Erythroblast (primary cell): ENCODE measurements at regions not wholly inside any gene's neighbourhood (a gene's known extent, or its start where the extent isn't known, plus 50 kb on each side); places are given as distances from the start of the nearest gene placed in this dataset.

Experiments
- DNase-seq, 2 experiments: peaks; one replicate each; lab custom pipeline; 2025; lab: John Stamatoyannopoulos, UW
- GATA1 ChIP-seq: IDR thresholded peaks from 2 replicates; pipeline ENCODE4 v1.6.1; 2011; ENCODE audit warnings: low read depth, mild to moderate bottlenecking, control low read depth, low read length, moderate library complexity
- POLR2A ChIP-seq: IDR thresholded peaks from 2 replicates; pipeline ENCODE4 v1.6.1; 2011; ENCODE audit warnings: mild to moderate bottlenecking, low read length

GRCh38 chr15:95286352-95286880 lies 1044.1 kb upstream of the NR2F2 start:
- TF ChIP-seq GATA1, result no peak
- TF ChIP-seq POLR2A, result no peak
- DNase-seq, result no peak

DNA sequence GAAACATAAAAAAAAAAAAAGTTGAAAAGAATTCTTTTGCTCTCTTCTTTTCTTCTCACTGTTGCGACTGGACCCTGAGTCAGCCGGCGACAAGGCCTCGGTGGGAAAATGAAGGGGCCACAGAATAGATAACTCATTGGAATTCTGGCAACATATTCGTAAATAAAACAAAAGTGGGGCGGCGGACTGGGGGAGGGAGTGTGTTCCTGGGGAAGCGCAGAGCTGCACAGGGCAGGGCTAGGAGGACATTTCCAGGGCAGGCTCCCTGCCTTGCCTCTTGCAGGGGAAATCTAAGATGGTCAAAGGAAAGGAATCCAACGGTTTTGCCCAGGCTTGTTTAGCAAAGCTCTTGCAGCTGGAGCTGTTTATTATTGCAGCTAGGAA lies 1042.8 kb upstream of the NR2F2 start:
- no peak for TF ChIP-seq GATA1
- no peak for TF ChIP-seq POLR2A
- DNase-seq, result no peak

DNA sequence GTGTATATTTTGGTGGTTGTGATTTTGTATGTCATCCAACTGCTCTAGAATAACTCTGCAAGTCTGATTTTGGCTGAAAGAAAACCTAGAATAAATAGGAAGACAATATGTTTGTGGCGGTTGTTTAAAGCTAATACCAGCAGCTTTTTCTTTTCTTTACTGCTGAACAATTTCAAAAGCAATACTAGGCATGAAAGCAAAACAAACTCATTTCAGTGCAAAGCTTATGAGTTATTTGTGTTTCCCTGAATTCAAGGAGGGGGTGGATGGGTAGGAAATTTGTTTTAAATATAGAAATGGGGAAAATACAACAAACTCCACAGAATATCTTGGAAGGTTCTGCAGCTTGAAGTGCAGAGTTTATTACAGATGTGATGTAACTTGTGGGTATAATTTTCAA lies 1041.9 kb upstream of the NR2F2 start:
- TF ChIP-seq GATA1 (no peak), POLR2A (no peak)

GRCh38 chr15:95290176-95290974 lies 1040.1 kb upstream of the NR2F2 start:
- DNase-seq, result no peak
- TF ChIP-seq POLR2A (no peak), GATA1 (no peak)

More for the DNA sequence above, 1041.9 kb upstream of the NR2F2 start:
- DNase-seq, result no peak

DNA sequence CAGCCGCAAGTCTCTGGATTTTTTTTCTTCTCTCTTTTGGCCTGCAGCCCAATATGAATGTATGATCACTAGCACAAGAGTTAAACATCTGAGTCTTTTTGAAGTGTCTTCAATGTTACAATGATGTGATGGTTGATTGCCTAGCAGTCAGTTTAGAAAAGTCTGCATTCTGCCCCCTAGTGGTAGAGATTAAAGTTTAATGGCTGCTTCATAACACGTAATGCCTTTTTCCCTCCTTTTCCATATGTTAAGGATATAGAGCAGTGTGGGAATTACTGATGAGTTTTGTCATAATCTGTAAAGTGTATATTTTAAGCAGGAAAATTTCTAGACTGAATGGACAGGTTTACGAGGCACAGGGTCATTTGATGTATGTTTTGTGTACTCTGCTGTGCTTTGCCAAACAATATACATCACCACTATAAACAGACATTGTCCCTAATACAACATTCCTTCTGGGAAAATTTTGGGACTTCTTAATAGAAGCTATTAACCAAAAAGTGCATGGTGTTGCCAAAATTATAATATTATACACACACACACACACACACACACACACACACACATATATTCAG lies 1038.5 kb upstream of the NR2F2 start:
- TF ChIP-seq GATA1 (no peak), POLR2A (no peak)
- peak; percentile 17 to 53 for DNase-seq

DNA sequence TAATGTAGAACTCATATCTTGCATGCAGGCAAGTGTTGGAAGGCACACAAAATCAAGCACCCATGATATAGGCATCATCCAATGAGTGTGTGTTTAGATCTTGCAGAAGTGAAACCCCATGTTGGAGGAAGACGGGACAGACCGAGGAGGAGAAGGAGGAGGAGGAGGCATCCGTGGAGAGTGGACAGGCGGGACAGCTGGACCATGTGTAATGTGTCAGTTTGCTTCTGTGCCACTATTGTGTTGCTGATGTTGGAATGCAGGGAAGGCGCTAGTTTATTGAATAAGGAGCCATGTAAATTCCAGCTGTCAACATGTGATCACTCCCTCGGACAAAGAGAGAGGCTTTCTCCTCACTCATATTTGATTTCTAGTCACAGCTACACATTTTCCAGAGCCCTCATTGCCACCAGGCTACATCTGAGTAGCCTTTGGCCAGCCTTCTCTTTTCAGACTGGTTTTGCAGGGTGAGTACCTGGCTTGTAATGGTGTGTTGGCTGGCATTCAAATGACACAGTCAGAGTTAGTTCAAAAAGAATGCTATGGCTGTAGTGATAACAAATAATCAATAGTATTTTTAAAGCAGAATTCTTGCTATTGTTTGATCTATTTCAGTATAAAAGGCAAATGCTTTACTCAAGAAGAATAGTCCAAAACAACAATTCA lies 1037.6 kb upstream of the NR2F2 start:
- TF ChIP-seq GATA1 (no peak), POLR2A (no peak)
- no peak for DNase-seq

DNA sequence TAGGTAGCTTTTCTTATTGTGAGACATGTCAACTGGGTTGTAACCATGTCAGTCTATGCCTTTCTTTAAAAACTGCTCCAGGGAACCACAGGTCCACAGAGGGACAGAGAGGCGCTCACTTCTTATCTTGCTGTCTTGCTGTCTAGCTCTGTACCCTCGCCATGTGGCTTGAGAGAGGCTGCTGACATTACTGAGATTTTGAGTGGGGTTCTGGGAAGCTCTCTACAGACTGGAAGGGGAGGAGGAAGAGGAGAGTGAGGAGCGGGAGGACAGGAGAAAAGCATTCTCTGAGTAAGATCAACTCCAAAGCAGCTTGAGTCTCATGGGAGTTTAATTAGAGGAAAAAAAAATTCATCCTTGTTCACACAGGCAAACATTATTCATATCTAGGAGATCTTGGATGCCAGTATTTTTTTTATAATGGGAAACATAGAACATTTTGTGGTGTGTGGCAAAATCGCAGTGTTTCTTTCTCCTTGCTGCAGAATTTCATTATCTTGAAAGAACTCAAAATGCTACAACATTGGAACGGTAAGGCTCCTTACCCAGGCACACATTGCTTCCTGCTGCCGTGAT lies 1037.0 kb upstream of the NR2F2 start:
- no peak for DNase-seq
- TF ChIP-seq POLR2A, result no peak
- TF ChIP-seq GATA1, result no peak

- no peak for DNase-seq
- TF ChIP-seq GATA1, result no peak
These were observed 1035.1 kb upstream of the NR2F2 start for GRCh38 chr15:95295363-95295762.

GRCh38 chr15:95295896-95296625 lies 1034.4 kb upstream of the NR2F2 start:
- TF ChIP-seq POLR2A (no peak), GATA1 (no peak)
- DNase-seq, result no peak

GRCh38 chr15:95296643-95297042 lies 1033.9 kb upstream of the NR2F2 start:
- TF ChIP-seq POLR2A, result no peak
- DNase-seq, result no peak

- DNase-seq, result no peak
- no peak for TF ChIP-seq GATA1
These were observed 1031.8 kb upstream of the NR2F2 start for GRCh38 chr15:95298729-95299128.

DNA sequence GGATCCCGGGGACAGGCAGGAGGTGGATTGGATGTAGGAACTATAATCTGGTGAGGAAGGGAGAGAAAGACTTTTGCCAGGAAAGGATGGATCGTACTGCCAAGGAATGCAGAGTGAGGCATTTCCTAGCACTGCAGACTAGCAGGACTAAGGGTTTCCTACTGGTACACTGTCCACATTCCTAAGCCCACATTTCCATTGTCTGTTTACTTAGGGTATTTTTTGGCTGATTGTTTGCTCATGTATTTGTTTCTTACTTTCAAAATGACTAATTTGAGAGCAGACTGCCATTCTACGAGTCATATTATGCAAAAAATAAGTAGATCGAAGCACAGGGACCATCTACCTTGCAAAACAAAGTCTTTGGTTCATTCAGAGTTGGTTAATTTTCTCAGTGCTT lies 1029.5 kb upstream of the NR2F2 start:
- TF ChIP-seq GATA1, result no peak
- no peak for TF ChIP-seq POLR2A
- DNase-seq, result no peak

- DNase-seq, result no peak
- TF ChIP-seq POLR2A, result no peak
- no peak for TF ChIP-seq GATA1
These were observed 1028.3 kb upstream of the NR2F2 start for GRCh38 chr15:95302206-95302605.
